ENCODE measurements at regions not wholly inside any gene's neighbourhood (a gene's known extent, or its start where the extent isn't known, plus 50 kb on each side); places are given as distances from the start of the nearest gene placed in this dataset.

GRCh38 chrX:103882999-103883398 lies 50.9 kb upstream of the RAB9B start:
- no peak for TF ChIP-seq EZH2phosphoT487 (IDR thresholded peaks at IDR 0.05; ENCODE audit: borderline replicate concordance, low read length)
- TF ChIP-seq CTCF (conservative IDR thresholded peaks at IDR 0.05; ENCODE audit: low read depth, low read length) = no peak
- no peak for TF ChIP-seq EZH2 (IDR thresholded peaks at IDR 0.05; ENCODE audit: low read length, unreplicated experiment)

All from PC-3 (cell line).